Activated CD8-positive, alpha-beta T cell treated with anti-CD3 and anti-CD28 coated beads for 36 hours (primary cell): ENCODE measurements at regions not wholly inside any gene's neighbourhood (a gene's known extent, or its start where the extent isn't known, plus 50 kb on each side); places are given as distances from the start of the nearest gene placed in this dataset.

Source experiments
- ATAC-seq: fragments of 200-7000 bp; cut with Tn5 transposase; one replicate; pipeline ENCODE4 v1.10.0; 2021; ENCODE audit warnings: mild to moderate bottlenecking, moderate library complexity
- CTCF ChIA-PET: fragments of 350-600 bp; sonication (Branson Sonifier 250); formaldehyde crosslinking; loops from one replicate; lab custom pipeline; 2021; ENCODE audit warnings: antibody characterized with exemption; lab: Charles Lee
- POLR2A ChIA-PET: fragments of 350-600 bp; sonication (Branson Sonifier 250); formaldehyde crosslinking; loops from one replicate; lab custom pipeline; 2021; ENCODE audit warnings: antibody characterized with exemption; lab: Charles Lee
- DNase-seq: peaks from one replicate; pipeline ENCODE4 v3.0.0-alpha.2; 2020
- H3K27ac Mint-ChIP-seq: one replicate; pipeline ENCODE4 v1.8.0; 2021; ENCODE audit warnings: mild to moderate bottlenecking, mixed read lengths
- H3K27me3 Mint-ChIP-seq: one replicate; pipeline ENCODE4 v1.8.0; 2021; ENCODE audit warnings: mixed read lengths
- H3K36me3 Mint-ChIP-seq: one replicate; pipeline ENCODE4 v1.8.0; 2021; ENCODE audit warnings: low read depth, mixed read lengths
- H3K4me1 Mint-ChIP-seq: one replicate; pipeline ENCODE4 v1.8.0; 2021; ENCODE audit warnings: low read depth, mixed read lengths
- H3K4me3 Mint-ChIP-seq: one replicate; pipeline ENCODE4 v1.8.0; 2021; ENCODE audit warnings: mild to moderate bottlenecking, moderate library complexity, mixed read lengths
- H3K9me3 Mint-ChIP-seq: one replicate; pipeline ENCODE4 v1.8.0; 2021; ENCODE audit warnings: mixed read lengths
- CTCF ChIP-seq: fragments of 200-600 bp; IDR thresholded peaks from one replicate; pipeline ENCODE4 v1.8.0; 2022; ENCODE audit warnings: antibody characterized with exemption, mild to moderate bottlenecking
- intact Hi-C: fragments of 100-400 bp; cut with micrococcal nuclease; formaldehyde crosslinking; loops from one replicate; pipeline ENCODE4 v1.10.0; 2022

- H3K27me3 Mint-ChIP-seq, result peaks cover 16% of the 10 kb centered on the region
Observed at GRCh38 chr2:568639-569235, 108.5 kb downstream of the TMEM18 start.

GRCh38 chr2:567865-568638 lies 109.2 kb downstream of the TMEM18 start:
- H3K27me3 Mint-ChIP-seq, result peaks cover 16% of the 10 kb centered on the region
- H3K4me3 Mint-ChIP-seq, result no peak overlapping the region
- no peak for TF ChIP-seq CTCF
- no peaks in the 10 kb centered on the region for H3K4me1 Mint-ChIP-seq
- POLR2A ChIA-PET, result no interaction called here
- no peak overlapping the region for H3K27ac Mint-ChIP-seq
- no peaks in the 10 kb centered on the region for H3K36me3 Mint-ChIP-seq
- DNase-seq (no peak), ATAC-seq (no peak)
- intact Hi-C loops, result no loop called here
- peaks cover 1% of the 10 kb centered on the region for H3K9me3 Mint-ChIP-seq
- CTCF ChIA-PET, result no interaction called here

More at GRCh38 chr2:568639-569235, 108.5 kb downstream of the TMEM18 start:
- Mint-ChIP-seq H3K36me3 (no peaks in the 10 kb centered on the region), H3K4me1 (no peaks in the 10 kb centered on the region), H3K4me3 (no peak overlapping the region), H3K9me3 (peaks cover 1% of the 10 kb centered on the region), H3K27ac (no peak overlapping the region)
- intact Hi-C loops, result no loop called here
- no peak for TF ChIP-seq CTCF
- POLR2A ChIA-PET, result no interaction called here
- ATAC-seq (no peak), DNase-seq (no peak)
- CTCF ChIA-PET, result no interaction called here

DNA sequence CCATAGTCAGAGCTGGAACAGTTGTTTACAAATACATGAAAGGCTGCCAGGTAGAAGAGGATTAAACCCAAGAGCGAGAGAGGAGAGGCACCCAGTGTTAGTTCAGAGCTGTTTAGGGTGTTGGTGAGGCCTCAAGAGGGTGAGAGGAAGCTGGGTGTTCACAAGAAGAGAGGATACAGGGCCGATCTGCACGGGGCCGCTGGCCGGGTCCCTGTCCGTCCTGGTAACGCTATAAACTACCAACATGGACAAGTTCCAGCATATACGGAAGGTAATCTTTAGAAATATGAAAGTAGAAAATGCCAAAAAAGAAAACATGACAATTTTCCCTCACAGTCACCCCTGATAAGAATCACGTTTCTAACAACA lies 109.7 kb downstream of the TMEM18 start:
- Mint-ChIP-seq H3K36me3 (no peaks in the 10 kb centered on the region), H3K27me3 (peaks cover 16% of the 10 kb centered on the region), H3K4me3 (no peak overlapping the region), H3K4me1 (no peaks in the 10 kb centered on the region), H3K9me3 (peaks cover 1% of the 10 kb centered on the region), H3K27ac (no peak overlapping the region)
- ATAC-seq (no peak), DNase-seq (no peak)
- TF ChIP-seq CTCF, result no peak
- ChIA-PET POLR2A (no interaction called here), CTCF (no interaction called here)
- intact Hi-C loops, result no loop called here

GRCh38 chr2:566379-567313 lies 110.6 kb downstream of the TMEM18 start:
- Mint-ChIP-seq H3K27ac (no peak overlapping the region), H3K9me3 (peaks cover 1% of the 10 kb centered on the region), H3K4me1 (no peaks in the 10 kb centered on the region), H3K27me3 (peaks cover 13% of the 10 kb centered on the region), H3K36me3 (no peaks in the 10 kb centered on the region), H3K4me3 (no peak overlapping the region)
- ChIA-PET POLR2A (no interaction called here), CTCF (no interaction called here)
- TF ChIP-seq CTCF, result no peak
- DNase-seq (no peak), ATAC-seq (no peak)
- intact Hi-C loops, result no loop called here
